SK-N-SH (cell line): ENCODE measurements at regions not wholly inside any gene's neighbourhood (a gene's known extent, or its start where the extent isn't known, plus 50 kb on each side); places are given as distances from the start of the nearest gene placed in this dataset.

Source experiments
- CTCF ChIA-PET: fragments of 300-600, 350-600 bp; formaldehyde crosslinking; extraction: SDS; loops from one replicate; lab custom pipeline; 2021; lab: Yijun Ruan, JAX
- POLR2A ChIA-PET: fragments of 350-600 bp; sonication (Branson Sonifier 250); formaldehyde crosslinking; extraction: SDS; loops from one replicate; lab custom pipeline; 2020; ENCODE audit warnings: antibody characterized with exemption, inconsistent platforms; lab: Yijun Ruan, JAX
- DNase-seq: peaks from one replicate; pipeline ENCODE4 v3.0.0; 2012
- H2AFZ ChIP-seq: fragments of 200-600 bp; sonication (generic); 2 replicates; pipeline ENCODE4 v1.8.1; 2016; ENCODE audit warnings: antibody characterized with exemption, mild to moderate bottlenecking, low read depth
- H3F3A ChIP-seq: fragments of 200-600 bp; sonication (generic); replicated peaks from 2 replicates; pipeline ENCODE3; 2016; ENCODE audit warnings: antibody characterized with exemption, mild to moderate bottlenecking; ENCODE audit not compliant: insufficient read depth
- H3K27ac ChIP-seq, 2 experiments: fragments of 200-500 bp in 1 of 2; fragments of 200-600 bp in 1 of 2; sonication (Bioruptor generic) in 1 of 2; sonication (generic), shearing (Covaris generic) in 1 of 2; 2 replicates each; pipeline versions ENCODE4 v1.5.1 to v1.6.1; 2014 to 2016; ENCODE audit warnings: low read depth in 2 of 2, inconsistent platforms in 1 of 2, low read length in 1 of 2, mild to moderate bottlenecking in 1 of 2, mixed read lengths in 1 of 2
- H3K27me3 ChIP-seq: fragments of 200-600 bp; sonication (generic), shearing (Covaris generic); 2 replicates; pipeline ENCODE4 v1.6.1; 2016; ENCODE audit warnings: mixed run types; ENCODE audit not compliant: insufficient read depth
- H3K36me3 ChIP-seq, 2 experiments: fragments of 200-500 bp in 1 of 2; fragments of 200-600 bp in 1 of 2; sonication (Bioruptor generic) in 1 of 2; sonication (generic) in 1 of 2; replicated peaks in 1 of 2; 2 replicates each; pipeline versions ENCODE3 to v1.5.1; 2014 to 2016; ENCODE audit warnings: low read length in 1 of 2, mild to moderate bottlenecking in 1 of 2; ENCODE audit not compliant: insufficient read depth in 2 of 2, control insufficient read depth in 1 of 2
- H3K4me1 ChIP-seq, 2 experiments: fragments of 200-500 bp in 1 of 2; fragments of 200-600 bp in 1 of 2; sonication (Bioruptor generic) in 1 of 2; sonication (generic), shearing (Covaris generic) in 1 of 2; 2 replicates each; pipeline versions ENCODE4 v1.5.1 to v1.6.1; 2014 to 2016; ENCODE audit warnings: low read depth in 1 of 2, low read length in 1 of 2, mixed run types in 1 of 2; ENCODE audit not compliant: insufficient read depth in 2 of 2, control insufficient read depth in 1 of 2
- H3K4me2 ChIP-seq: fragments of 200-600 bp; sonication (generic), shearing (Covaris generic); 2 replicates; pipeline ENCODE4 v1.6.1; 2017; ENCODE audit warnings: mixed run types
- H3K4me3 ChIP-seq, 2 experiments: fragments of 200-500 bp in 1 of 2; fragments of 200-600 bp in 1 of 2; sonication (Bioruptor generic) in 1 of 2; sonication (generic), shearing (Covaris generic) in 1 of 2; 2 replicates each; pipeline versions ENCODE4 v1.5.1 to v1.8.1; 2014 to 2016; ENCODE audit warnings: low read depth in 2 of 2, inconsistent platforms in 1 of 2, low read length in 1 of 2, mild to moderate bottlenecking in 1 of 2, mixed read lengths in 1 of 2, moderate library complexity in 1 of 2
- H3K79me2 ChIP-seq: fragments of 200-600 bp; sonication (generic); 2 replicates; pipeline ENCODE4 v1.8.1; 2017; ENCODE audit warnings: mild to moderate bottlenecking; ENCODE audit not compliant: insufficient read depth
- H3K9ac ChIP-seq: fragments of 200-600 bp; sonication (generic); 2 replicates; pipeline ENCODE4 v1.6.1; 2017; ENCODE audit warnings: mixed run types
- H3K9me2 ChIP-seq: fragments of 200-600 bp; sonication (generic); 2 replicates; pipeline ENCODE4 v1.6.1; 2017; ENCODE audit warnings: mixed run types
- H3K9me3 ChIP-seq: fragments of 200-600 bp; sonication (generic); 2 replicates; pipeline ENCODE4 v1.6.1; 2017; ENCODE audit warnings: mixed run types, mild to moderate bottlenecking, moderate library complexity
- H4K20me1 ChIP-seq: fragments of 200-600 bp; sonication (generic); 2 replicates; pipeline ENCODE4 v1.6.1; 2017; ENCODE audit warnings: mild to moderate bottlenecking, mixed run types; ENCODE audit not compliant: insufficient read depth
- CHD2 ChIP-seq: fragments of 150-350 bp; IDR thresholded peaks from 2 replicates; pipeline ENCODE4 v1.6.1; 2018; ENCODE audit warnings: low read length; ENCODE audit not compliant: partially characterized antibody
- CTCF ChIP-seq: fragments of 200-600 bp; sonication (generic); IDR thresholded peaks from 2 replicates; pipeline ENCODE4 v1.6.1; 2017; ENCODE audit warnings: antibody characterized with exemption, mild to moderate bottlenecking, moderate library complexity
- EP300 ChIP-seq, 2 experiments: IDR thresholded peaks; 2 replicates each; pipeline versions ENCODE4 v1.4.0 to v1.6.1; 2012; ENCODE audit warnings: borderline replicate concordance in 1 of 2, low read depth in 1 of 2, low read length in 1 of 2
- EZH2phosphoT487 ChIP-seq: fragments of 200-600 bp; sonication (generic); IDR thresholded peaks from 2 replicates; pipeline ENCODE4 v1.6.1; 2017; ENCODE audit warnings: low read depth, mixed run types, mild to moderate bottlenecking, antibody characterized with exemption, moderate library complexity, borderline replicate concordance
- FOXJ3 ChIP-seq: sonication (generic); formaldehyde crosslinking; IDR thresholded peaks from 2 replicates; pipeline ENCODE4 v1.5.1; 2020; ENCODE audit warnings: mild to moderate bottlenecking, missing genetic modification reagents
- GABPA ChIP-seq: IDR thresholded peaks from 2 replicates; pipeline ENCODE4 v1.4.0; 2012; ENCODE audit warnings: low read depth, mild to moderate bottlenecking
- JUND ChIP-seq: IDR thresholded peaks from 2 replicates; pipeline ENCODE4 v1.4.0; 2012
- MAX ChIP-seq: IDR thresholded peaks from 2 replicates; pipeline ENCODE4 v1.4.0; 2012; ENCODE audit warnings: low read depth
- NFIC ChIP-seq: IDR thresholded peaks from 2 replicates; pipeline ENCODE4 v1.4.0; 2012; ENCODE audit warnings: borderline replicate concordance
- RFX5 ChIP-seq: IDR thresholded peaks from 2 replicates; pipeline ENCODE4 v1.6.1; 2012; ENCODE audit warnings: mild to moderate bottlenecking, improper control_type of control experiment, low read length
- YY1 ChIP-seq: IDR thresholded peaks from 2 replicates; pipeline ENCODE4 v1.4.0; 2012; ENCODE audit warnings: low read depth, mild to moderate bottlenecking
- ZBTB33 ChIP-seq: IDR thresholded peaks from 2 replicates; pipeline ENCODE4 v1.4.0; 2012; ENCODE audit warnings: low read depth, borderline replicate concordance
- WGBS: methylation state at CpG from one replicate; pipeline ENCODE4 v1.1.6; 2017; ENCODE audit warnings: low lambda C conversion rate; 5-methylcytosine and 5-hydroxymethylcytosine counted together
- TF ChIP-seq, protein P1 (sequence below): fragments of 150-350 bp; IDR thresholded peaks from 2 replicates; pipeline ENCODE4 v1.6.1; 2017; ENCODE audit warnings: antibody characterized with exemption, low read length, low read depth, borderline replicate concordance

GRCh38 chr5:20605732-20606525 is 617.9 kb upstream of the CDH18 start:
- TF ChIP-seq FOXJ3 (CRISPR knock-in tag) (no peak), NFIC (no peak), GABPA (no peak), EZH2phosphoT487 (no peak), CHD2 (no peak)
- TF ChIP-seq, protein P1, sequence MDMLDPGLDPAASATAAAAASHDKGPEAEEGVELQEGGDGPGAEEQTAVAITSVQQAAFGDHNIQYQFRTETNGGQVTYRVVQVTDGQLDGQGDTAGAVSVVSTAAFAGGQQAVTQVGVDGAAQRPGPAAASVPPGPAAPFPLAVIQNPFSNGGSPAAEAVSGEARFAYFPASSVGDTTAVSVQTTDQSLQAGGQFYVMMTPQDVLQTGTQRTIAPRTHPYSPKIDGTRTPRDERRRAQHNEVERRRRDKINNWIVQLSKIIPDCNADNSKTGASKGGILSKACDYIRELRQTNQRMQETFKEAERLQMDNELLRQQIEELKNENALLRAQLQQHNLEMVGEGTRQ: no peak

GRCh38 chr5:20604992-20605391 is 617.0 kb upstream of the CDH18 start:
- H2AFZ ChIP-seq: no peak overlapping the region
- no peak for DNase-seq
- no peak for TF ChIP-seq RFX5
- no peak for TF ChIP-seq MAX
- TF ChIP-seq YY1: no peak
- H3K9ac ChIP-seq: no peak overlapping the region
- no peaks in the 10 kb centered on the region for H3K9me3 ChIP-seq
- no peaks in the 10 kb centered on the region for H3K4me1 ChIP-seq
- no peaks in the 10 kb centered on the region for H3K27me3 ChIP-seq
- no peaks in the 10 kb centered on the region for H3F3A ChIP-seq
- no peak overlapping the region for H3K4me2 ChIP-seq
- H3K9me2 ChIP-seq: no peaks in the 10 kb centered on the region
- WGBS: 22% methylated on average over 8 of the region's 8 CpGs
- ChIA-PET CTCF (no interaction called here), POLR2A (no interaction called here)
- H3K36me3 ChIP-seq: no peaks in the 10 kb centered on the region
- no peak overlapping the region for H3K4me3 ChIP-seq
- no peaks in the 10 kb centered on the region for H3K79me2 ChIP-seq
- no peak overlapping the region for H3K27ac ChIP-seq
- H4K20me1 ChIP-seq: no peaks in the 10 kb centered on the region

More at GRCh38 chr5:20605732-20606525, 617.9 kb upstream of the CDH18 start:
- H3K36me3 ChIP-seq: no peaks in the 10 kb centered on the region
- H2AFZ ChIP-seq: no peak overlapping the region
- H3F3A ChIP-seq: no peaks in the 10 kb centered on the region
- H3K9me2 ChIP-seq: no peaks in the 10 kb centered on the region
- no peaks in the 10 kb centered on the region for H3K9me3 ChIP-seq
- no peak overlapping the region for H3K27ac ChIP-seq
- no peak overlapping the region for H3K4me3 ChIP-seq
- H3K4me2 ChIP-seq: no peak overlapping the region
- POLR2A ChIA-PET: no interaction called here
- no peaks in the 10 kb centered on the region for H3K27me3 ChIP-seq
- no peaks in the 10 kb centered on the region for H4K20me1 ChIP-seq
- H3K9ac ChIP-seq: no peak overlapping the region
- 36% methylated on average over 3 of the region's 3 CpGs for WGBS
- no peaks in the 10 kb centered on the region for H3K4me1 ChIP-seq
- CTCF ChIA-PET: no interaction called here
- no peak for DNase-seq
- H3K79me2 ChIP-seq: no peaks in the 10 kb centered on the region

- H3K4me3 ChIP-seq: no peak overlapping the region
- no peaks in the 10 kb centered on the region for H3K4me1 ChIP-seq
- no peaks in the 10 kb centered on the region for H3K27me3 ChIP-seq
- no peak for DNase-seq
- no peaks in the 10 kb centered on the region for H3K9me2 ChIP-seq
- H3K4me2 ChIP-seq: no peak overlapping the region
- no peaks in the 10 kb centered on the region for H3K79me2 ChIP-seq
- WGBS: 12% methylated on average over 4 of the region's 4 CpGs
- POLR2A ChIA-PET: no interaction called here
- H2AFZ ChIP-seq: no peak overlapping the region
- H3K9me3 ChIP-seq: no peaks in the 10 kb centered on the region
- no peak overlapping the region for H3K9ac ChIP-seq
- no peak overlapping the region for H3K27ac ChIP-seq
- H4K20me1 ChIP-seq: no peaks in the 10 kb centered on the region
- no peaks in the 10 kb centered on the region for H3F3A ChIP-seq
- no peaks in the 10 kb centered on the region for H3K36me3 ChIP-seq
- CTCF ChIA-PET: no interaction called here
- TF ChIP-seq ZBTB33 (no peak), CTCF (no peak), EP300 (IDR thresholded peaks at IDR 0.05; ENCODE audit: borderline replicate concordance in 1 of 2, low read depth in 1 of 2, low read length in 1 of 2) (no peak), GABPA (no peak), JUND (no peak)
Measured at GRCh38 chr5:20601678-20602100, 613.7 kb upstream of the CDH18 start.
